ENCODE measurements at regions not wholly inside any gene's neighbourhood (a gene's known extent, or its start where the extent isn't known, plus 50 kb on each side); places are given as distances from the start of the nearest gene placed in this dataset.
"Not testable (repeated sequence)": the region's sequence is repeated elsewhere in the genome, so short reads cannot be mapped to it uniquely, and the experiment has no call there.

DNA sequence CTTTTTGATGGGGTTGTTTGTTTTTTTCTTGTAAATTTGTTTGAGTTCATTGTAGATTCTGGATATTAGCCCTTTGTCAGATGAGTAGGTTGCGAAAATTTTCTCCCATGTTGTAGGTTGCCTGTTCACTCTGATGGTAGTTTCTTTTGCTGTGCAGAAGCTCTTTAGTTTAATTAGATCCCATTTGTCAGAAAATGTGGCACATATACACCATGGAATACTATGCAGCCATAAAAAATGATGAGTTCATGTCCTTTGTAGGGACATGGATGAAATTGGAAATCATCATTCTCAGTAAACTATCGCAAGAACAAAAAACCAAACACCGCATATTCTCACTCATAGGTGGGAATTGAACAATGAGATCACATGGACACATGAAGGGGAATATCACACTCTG is 224.4 kb upstream of the TRIB2 start:
- H3K27ac ChIP-seq; H3K4me1 ChIP-seq; CTCF ChIA-PET; ATAC-seq; DNase-seq (ENCODE audit: low read depth in 1 of 2, low spot score in 1 of 2); H3K4me2 ChIP-seq; FAIRE-seq; H3K9me3 ChIP-seq; H3K4me3 ChIP-seq; POLR2A ChIA-PET: not testable (repeated sequence)
- WGBS (ENCODE audit: missing lambda C conversion rate) = 28% methylated on average over 2 of the region's 3 CpGs

DNA sequence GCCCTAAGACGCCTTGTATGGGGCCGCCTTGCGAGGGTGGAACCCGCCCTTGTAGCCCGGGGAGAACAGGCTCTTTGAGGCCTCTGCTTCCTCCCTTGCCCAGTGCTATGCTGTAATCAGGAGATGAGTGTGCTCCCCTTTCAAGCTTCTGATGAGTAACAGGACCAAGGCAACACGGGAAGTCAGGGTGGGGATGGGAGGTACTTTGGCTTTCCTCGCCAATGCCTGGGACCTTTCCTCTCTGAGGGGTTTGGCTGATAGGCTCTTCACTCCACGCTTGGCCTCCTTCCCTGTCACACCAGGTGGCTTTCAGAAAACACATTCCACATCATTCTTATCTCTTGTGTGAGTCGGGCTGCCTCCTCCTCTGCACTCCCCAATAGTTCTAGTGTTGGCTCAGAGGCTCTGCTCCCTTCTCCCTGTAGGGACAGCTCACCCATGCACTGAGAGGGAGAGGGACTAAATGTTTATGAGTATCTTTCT is 223.7 kb upstream of the TRIB2 start:
- FAIRE-seq (no peak), ATAC-seq (no peak), DNase-seq (ENCODE audit: low read depth in 1 of 2, low spot score in 1 of 2) (no peak)
- ChIA-PET POLR2A (no interaction called here), CTCF (interaction anchor here (0.6 kb wide), 1 partner anchor 223 kb away, joined by 3 read pairs; no protein-coding TSS in a partner anchor)
- no peak for TF ChIP-seq CBX8 (IDR thresholded peaks at IDR 0.05)
- TF ChIP-seq, protein P1, sequence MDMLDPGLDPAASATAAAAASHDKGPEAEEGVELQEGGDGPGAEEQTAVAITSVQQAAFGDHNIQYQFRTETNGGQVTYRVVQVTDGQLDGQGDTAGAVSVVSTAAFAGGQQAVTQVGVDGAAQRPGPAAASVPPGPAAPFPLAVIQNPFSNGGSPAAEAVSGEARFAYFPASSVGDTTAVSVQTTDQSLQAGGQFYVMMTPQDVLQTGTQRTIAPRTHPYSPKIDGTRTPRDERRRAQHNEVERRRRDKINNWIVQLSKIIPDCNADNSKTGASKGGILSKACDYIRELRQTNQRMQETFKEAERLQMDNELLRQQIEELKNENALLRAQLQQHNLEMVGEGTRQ (IDR thresholded peaks at IDR 0.05) = no peak
- TF ChIP-seq RNF2 (IDR thresholded peaks at IDR 0.05; ENCODE audit: borderline replicate concordance, low read depth) = no peak
- no peak for TF ChIP-seq HDAC2 (IDR thresholded peaks at IDR 0.05)
- no peak for TF ChIP-seq NR3C1 (IDR thresholded peaks at IDR 0.05)
- no peak for TF ChIP-seq HEYL (CRISPR knock-in tag; IDR thresholded peaks at IDR 0.05)
- TF ChIP-seq, protein P2, sequence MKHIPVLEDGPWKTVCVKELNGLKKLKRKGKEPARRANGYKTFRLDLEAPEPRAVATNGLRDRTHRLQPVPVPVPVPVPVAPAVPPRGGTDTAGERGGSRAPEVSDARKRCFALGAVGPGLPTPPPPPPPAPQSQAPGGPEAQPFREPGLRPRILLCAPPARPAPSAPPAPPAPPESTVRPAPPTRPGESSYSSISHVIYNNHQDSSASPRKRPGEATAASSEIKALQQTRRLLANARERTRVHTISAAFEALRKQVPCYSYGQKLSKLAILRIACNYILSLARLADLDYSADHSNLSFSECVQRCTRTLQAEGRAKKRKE (CRISPR knock-in tag; IDR thresholded peaks at IDR 0.05; ENCODE audit: low read depth) = no peak
- TF ChIP-seq CHD4 (IDR thresholded peaks at IDR 0.05; ENCODE audit: borderline replicate concordance) = no peak
- TF ChIP-seq SMC3 (IDR thresholded peaks at IDR 0.05) = no peak
- no peak for TF ChIP-seq GATA3 (IDR thresholded peaks at IDR 0.05; ENCODE audit: borderline replicate concordance)
- TF ChIP-seq HOXA7 (CRISPR knock-in tag; IDR thresholded peaks at IDR 0.05) = no peak
- TF ChIP-seq MAZ (IDR thresholded peaks at IDR 0.05; ENCODE audit: borderline replicate concordance, low read depth, low read length) = no peak
- TF ChIP-seq FOSB (CRISPR knock-in tag; IDR thresholded peaks at IDR 0.05) = no peak
- H3K9me3 ChIP-seq = no peaks in the 10 kb centered on the region
- H3K4me2 ChIP-seq = no peak overlapping the region
- H3K4me3 ChIP-seq = no peak overlapping the region
- H3K27ac ChIP-seq = no peak overlapping the region
- WGBS (ENCODE audit: missing lambda C conversion rate) = 35% methylated on average over 9 of the region's 9 CpGs
- no peaks in the 10 kb centered on the region for H3K4me1 ChIP-seq

DNA sequence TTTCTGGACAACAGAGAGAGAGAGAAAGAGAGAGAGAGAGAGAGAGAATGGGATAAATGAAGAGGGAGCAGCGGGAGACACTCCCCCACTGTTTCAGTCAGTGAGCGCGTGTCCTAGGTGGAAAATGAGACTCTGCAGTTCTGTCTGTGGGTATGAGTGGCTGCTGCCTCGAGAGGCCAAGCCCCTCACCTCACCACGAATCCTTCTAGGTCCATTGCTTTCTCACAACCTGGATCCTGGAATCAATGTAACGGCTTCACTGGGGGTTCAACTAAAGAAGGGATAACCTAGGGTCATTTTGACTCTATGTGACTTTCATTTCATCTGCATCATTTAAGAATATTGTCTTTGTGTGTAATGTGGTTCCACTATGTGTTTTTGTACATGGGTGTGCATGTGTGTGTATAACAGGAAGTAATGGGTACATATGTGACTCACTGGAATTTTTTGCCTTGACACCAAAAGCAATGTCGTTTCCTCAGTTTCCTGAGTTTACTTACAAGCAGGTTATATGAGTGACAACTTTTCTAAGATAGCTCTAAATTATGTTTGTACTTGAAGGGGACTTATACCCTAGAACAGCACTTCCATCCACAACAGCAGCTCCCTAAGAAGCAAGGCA is 221.4 kb upstream of the TRIB2 start:
- WGBS (ENCODE audit: missing lambda C conversion rate) = 22% methylated on average over 7 of the region's 7 CpGs
- POLR2A ChIA-PET = no interaction called here
- H3K27ac ChIP-seq = no peak overlapping the region
- no peak overlapping the region for H3K4me3 ChIP-seq
- ATAC-seq = no peak
- CTCF ChIA-PET = interaction anchor here (1.0 kb wide), 1 partner anchor 70 kb away, joined by 3 read pairs; no protein-coding TSS in a partner anchor
- no peak for DNase-seq (ENCODE audit: low read depth in 1 of 2, low spot score in 1 of 2)
- H3K9me3 ChIP-seq = no peaks in the 10 kb centered on the region
- no peak overlapping the region for H3K4me2 ChIP-seq
- no peaks in the 10 kb centered on the region for H3K4me1 ChIP-seq
- FAIRE-seq = no peak
- TF ChIP-seq CHD4 (IDR thresholded peaks at IDR 0.05; ENCODE audit: borderline replicate concordance) (no peak), MYC (IDR thresholded peaks at IDR 0.05; ENCODE audit: borderline replicate concordance, low read length) (no peak), SREBF2 (IDR thresholded peaks at IDR 0.05) (no peak), CHD2 (IDR thresholded peaks at IDR 0.05; ENCODE audit: low read length, partially characterized antibody) (no peak), ZNF302 (CRISPR knock-in tag; IDR thresholded peaks at IDR 0.05) (no peak), SMC3 (IDR thresholded peaks at IDR 0.05) (no peak), NFE2L2 (conservative IDR thresholded peaks at IDR 0.05; ENCODE audit: low read length) (no peak), POLR2AphosphoS2 (conservative IDR thresholded peaks at IDR 0.05; ENCODE audit: low read length) (no peak), CBX8 (IDR thresholded peaks at IDR 0.05) (no peak), HOXB13 (CRISPR knock-in tag; IDR thresholded peaks at IDR 0.05; ENCODE audit: low read depth) (no peak)
- TF ChIP-seq, protein P3, sequence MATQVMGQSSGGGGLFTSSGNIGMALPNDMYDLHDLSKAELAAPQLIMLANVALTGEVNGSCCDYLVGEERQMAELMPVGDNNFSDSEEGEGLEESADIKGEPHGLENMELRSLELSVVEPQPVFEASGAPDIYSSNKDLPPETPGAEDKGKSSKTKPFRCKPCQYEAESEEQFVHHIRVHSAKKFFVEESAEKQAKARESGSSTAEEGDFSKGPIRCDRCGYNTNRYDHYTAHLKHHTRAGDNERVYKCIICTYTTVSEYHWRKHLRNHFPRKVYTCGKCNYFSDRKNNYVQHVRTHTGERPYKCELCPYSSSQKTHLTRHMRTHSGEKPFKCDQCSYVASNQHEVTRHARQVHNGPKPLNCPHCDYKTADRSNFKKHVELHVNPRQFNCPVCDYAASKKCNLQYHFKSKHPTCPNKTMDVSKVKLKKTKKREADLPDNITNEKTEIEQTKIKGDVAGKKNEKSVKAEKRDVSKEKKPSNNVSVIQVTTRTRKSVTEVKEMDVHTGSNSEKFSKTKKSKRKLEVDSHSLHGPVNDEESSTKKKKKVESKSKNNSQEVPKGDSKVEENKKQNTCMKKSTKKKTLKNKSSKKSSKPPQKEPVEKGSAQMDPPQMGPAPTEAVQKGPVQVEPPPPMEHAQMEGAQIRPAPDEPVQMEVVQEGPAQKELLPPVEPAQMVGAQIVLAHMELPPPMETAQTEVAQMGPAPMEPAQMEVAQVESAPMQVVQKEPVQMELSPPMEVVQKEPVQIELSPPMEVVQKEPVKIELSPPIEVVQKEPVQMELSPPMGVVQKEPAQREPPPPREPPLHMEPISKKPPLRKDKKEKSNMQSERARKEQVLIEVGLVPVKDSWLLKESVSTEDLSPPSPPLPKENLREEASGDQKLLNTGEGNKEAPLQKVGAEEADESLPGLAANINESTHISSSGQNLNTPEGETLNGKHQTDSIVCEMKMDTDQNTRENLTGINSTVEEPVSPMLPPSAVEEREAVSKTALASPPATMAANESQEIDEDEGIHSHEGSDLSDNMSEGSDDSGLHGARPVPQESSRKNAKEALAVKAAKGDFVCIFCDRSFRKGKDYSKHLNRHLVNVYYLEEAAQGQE (IDR thresholded peaks at IDR 0.05) = no peak
- TF ChIP-seq, protein P4, sequence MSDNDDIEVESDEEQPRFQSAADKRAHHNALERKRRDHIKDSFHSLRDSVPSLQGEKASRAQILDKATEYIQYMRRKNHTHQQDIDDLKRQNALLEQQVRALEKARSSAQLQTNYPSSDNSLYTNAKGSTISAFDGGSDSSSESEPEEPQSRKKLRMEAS (IDR thresholded peaks at IDR 0.05) = no peak
- TF ChIP-seq, protein P1 (IDR thresholded peaks at IDR 0.05) = no peak
- TF ChIP-seq, protein P5, sequence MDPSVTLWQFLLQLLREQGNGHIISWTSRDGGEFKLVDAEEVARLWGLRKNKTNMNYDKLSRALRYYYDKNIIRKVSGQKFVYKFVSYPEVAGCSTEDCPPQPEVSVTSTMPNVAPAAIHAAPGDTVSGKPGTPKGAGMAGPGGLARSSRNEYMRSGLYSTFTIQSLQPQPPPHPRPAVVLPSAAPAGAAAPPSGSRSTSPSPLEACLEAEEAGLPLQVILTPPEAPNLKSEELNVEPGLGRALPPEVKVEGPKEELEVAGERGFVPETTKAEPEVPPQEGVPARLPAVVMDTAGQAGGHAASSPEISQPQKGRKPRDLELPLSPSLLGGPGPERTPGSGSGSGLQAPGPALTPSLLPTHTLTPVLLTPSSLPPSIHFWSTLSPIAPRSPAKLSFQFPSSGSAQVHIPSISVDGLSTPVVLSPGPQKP (IDR thresholded peaks at IDR 0.05; ENCODE audit: low read depth, low read length) = no peak
- TF ChIP-seq, protein P6, sequence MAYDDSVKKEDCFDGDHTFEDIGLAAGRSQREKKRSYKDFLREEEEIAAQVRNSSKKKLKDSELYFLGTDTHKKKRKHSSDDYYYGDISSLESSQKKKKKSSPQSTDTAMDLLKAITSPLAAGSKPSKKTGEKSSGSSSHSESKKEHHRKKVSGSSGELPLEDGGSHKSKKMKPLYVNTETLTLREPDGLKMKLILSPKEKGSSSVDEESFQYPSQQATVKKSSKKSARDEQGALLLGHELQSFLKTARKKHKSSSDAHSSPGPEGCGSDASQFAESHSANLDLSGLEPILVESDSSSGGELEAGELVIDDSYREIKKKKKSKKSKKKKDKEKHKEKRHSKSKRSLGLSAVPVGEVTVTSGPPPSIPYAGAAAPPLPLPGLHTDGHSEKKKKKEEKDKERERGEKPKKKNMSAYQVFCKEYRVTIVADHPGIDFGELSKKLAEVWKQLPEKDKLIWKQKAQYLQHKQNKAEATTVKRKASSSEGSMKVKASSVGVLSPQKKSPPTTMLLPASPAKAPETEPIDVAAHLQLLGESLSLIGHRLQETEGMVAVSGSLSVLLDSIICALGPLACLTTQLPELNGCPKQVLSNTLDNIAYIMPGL (CRISPR knock-in tag; IDR thresholded peaks at IDR 0.05; ENCODE audit: borderline replicate concordance) = no peak

Measured in A549 (cell line).